HuH-7.5 (cell line): ENCODE measurements at regions not wholly inside any gene's neighbourhood (a gene's known extent, or its start where the extent isn't known, plus 50 kb on each side); places are given as distances from the start of the nearest gene placed in this dataset.

Experiments used
- DNase-seq: peaks from one replicate; pipeline ENCODE4 v3.0.0; 2011; ENCODE audit warnings: low spot score

DNA sequence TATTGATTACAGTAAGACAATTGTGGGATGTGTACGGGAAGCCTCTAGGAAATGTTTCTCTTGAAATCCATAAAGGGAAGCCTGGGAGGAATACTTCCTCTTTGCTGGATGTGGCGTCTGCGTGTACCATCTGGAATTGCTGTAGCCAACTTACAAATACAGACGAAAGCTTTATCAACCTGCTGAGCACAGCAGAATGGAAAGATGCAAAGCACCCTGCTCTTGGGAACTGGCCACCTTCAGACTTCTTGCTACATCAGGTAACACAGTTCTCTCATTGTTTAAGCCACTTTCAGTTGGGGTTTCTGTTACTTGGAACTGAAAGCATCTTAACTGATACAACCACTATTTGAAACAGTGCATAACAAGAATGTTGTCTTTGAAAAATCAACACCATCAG, 213.8 kb downstream of the HRH4 start:
- DNase-seq, result no peak

DNA sequence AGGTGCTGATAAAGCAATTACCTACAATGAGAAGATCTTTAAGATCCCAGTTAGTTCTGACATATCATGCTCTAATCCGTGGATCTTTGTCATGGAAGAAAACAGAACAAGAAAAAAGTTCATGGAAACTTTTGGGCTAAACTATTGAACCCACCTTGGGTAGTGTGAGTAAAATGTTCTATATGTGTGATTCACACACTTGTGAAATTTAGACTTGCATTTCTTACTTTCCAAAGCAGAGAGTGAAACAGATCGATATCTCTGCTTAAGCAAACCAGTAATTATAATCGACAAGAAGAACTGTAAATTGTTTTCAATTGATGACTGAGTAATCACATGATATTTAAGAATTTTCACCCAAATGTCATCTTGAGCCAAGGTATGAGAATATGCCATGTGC, 214.2 kb downstream of the HRH4 start:
- DNase-seq, result no peak

DNA sequence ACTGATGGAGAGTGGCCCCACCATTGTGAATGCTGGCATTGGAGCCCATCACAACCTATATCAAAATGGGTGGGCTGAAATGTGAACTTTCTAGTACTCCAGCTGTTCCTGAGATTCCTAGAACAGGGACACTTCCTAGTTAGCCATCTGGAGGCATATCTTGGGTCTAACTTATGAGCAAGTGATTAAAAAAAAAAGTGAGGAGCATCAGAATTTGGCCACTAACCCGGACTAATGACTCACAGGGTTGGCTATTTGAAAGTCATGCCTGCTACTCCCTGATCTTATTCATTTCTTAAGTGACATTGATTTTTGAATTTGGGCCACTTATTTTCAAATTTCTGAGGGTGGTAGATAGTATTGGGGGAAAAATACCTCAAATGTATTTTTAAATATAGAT, 216.6 kb downstream of the HRH4 start:
- DNase-seq, result no peak

DNA sequence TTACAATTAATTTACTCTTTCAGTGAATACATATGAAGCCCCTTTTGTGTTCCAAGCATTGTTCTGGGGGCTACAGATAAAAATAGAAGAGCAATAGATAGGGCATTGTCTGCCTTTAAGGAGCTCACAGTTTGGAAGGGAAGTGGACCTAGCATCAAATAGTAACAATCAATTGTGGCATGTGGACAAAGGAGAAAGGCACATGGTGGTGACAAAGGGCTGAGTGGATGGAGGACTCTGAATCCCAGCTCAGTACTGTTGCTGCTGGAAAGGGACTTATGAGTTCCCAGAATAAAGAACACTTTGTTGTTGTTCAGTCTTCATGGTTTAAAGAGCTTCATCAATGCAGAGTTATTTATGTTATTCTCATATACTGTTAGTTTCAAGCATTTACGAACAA, 217.7 kb downstream of the HRH4 start:
- DNase-seq, result no peak

DNA sequence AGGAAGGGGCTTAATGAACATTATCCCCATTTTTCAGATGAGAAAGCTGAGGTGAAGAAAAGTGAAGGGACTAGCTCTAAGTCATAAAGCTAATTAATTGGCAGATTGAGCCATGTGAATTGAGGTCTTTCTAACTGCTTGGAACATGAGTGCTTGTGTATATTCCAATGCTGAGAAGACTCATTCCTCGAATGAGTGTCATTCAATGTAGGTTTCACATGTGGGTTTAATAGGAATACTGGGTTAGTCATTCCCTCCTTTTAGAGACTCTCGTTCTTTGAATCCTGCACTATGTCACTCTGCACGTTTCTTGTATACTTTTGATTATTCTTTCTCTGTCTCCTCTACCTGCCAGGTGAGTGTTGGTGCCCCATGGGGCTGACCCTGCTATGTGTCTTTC, 218.2 kb downstream of the HRH4 start:
- DNase-seq, result no peak

DNA sequence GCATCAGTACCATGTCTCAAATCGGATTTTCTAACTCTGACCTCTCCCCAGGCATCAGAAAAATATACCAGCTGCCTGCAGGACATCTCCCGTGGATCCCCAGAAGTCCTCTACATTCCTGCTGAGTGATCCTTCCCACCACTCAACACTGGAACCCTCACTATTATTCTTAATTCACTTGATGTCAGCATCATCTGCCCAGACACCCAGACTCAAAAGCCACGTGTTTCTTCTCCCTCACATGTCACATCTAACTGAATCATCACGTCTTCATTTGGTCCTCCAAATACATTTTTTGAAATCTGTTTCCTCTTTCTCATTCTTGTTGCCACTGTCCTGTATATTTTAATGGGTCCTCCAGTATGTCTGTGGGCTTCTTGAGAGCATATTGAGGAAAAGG, 218.6 kb downstream of the HRH4 start:
- no peak for DNase-seq

DNA sequence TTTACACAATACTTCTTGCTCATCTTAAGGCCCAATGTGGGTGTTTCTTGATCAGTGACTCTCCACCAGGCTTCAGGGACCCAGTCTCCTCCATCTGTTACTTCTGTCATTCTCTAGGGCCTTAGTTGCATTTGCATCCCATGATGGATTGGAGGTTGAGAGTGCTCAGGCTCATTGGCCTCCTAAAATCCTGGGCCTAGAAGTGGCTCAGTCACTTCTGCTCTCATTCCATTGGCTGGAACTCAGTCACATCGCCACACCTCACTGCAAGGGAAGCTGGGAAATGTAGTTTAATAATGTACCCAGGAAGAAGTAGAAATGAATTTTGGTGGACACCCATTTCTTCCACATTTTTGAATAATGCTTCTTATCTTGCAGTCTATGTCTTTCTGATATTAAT, 223.5 kb downstream of the HRH4 start:
- DNase-seq, result no peak

DNA sequence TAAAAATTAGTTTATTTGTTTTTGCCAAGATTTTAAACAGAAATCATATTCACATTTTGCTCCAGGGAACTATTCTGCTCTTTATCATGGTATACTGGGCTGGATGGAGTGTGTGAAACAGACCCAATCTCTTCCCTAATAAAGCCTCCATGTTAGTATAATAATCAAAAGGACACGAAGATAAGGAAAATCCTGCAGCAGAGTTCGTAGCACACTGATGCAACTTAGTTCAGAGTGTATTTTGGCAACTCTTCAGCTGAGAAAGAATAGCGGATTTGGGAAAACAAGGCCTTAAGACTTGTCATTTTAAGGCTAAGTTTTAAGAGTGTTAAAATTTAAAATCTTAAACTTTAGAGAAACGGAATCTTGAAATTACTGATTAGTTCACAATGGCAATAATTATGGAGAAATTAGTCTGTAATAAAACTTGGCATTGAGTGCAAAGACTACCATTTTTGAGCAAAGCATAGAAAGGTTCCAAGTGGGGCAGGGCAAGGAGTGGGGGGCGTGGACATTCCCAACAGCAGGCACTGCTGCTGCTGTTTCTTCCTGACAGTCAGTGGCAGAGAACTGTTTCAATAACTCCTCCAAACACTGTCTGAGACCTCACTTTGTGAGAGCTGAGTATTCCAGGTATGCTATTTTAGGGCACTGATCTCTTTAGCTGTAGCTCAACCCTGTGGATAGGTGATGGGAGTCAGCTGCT, 225.0 kb downstream of the HRH4 start:
- DNase-seq, result no peak

DNA sequence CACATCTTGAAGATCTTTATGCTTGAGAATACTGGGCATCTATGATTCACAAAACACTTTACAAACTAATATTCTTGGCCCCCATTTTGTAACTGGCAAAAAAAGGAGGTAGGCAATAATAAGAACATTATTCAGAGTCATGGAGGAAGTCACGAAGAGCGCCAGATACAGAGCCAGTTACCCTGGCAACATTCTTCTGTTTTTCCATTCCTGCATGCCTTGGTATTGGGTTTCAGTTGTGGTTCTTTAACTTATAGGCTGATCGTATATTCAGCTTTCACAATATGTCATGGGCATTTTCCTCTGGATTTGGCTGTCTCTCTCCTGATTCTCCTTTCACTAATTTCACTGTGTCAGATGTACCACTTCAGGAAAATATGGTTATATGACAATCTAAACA, 234.7 kb downstream of the HRH4 start:
- DNase-seq, result no peak

DNA sequence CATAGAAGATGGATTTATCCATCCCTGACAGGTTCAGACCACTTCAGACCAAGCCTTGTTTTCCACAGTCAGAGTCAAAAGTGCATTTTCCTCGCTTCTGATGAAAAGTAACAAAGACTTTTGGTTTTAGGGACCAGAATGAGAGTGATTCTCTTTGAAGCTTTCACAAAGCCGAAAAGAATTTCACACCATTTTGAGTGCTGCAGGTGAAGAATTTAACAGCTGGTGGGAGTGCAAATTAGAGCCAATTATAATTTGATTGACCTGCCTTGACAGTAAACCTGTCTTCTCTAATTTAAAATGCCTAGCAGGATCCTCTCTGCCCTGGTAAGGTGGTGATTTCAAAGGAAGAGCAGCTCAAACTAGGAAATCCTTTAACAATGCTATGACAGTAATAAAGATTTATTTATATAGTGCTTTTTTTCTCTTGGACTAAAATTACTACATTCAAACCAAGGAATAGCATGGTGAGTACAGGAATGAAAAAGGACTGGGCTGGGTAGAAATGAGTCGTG, 241.6 kb downstream of the HRH4 start:
- no peak for DNase-seq

DNA sequence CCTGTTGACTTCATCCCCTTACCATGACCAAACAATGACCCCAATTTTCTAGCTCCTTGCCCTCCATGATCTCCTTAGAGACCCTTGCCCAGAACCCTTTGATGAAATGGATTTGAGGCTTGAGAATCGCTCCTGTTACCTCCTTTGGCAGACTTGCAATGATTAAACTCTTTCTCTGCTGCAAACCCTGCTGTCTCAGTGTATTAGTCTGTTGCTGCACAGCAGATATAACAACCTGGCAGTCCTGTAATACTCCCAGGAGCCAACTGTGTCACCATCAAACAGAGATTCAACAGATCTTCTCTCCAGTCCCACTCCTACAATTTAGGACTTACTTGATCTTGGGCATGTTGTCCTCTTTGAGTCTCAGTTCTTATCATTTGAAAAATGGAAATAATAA, 242.9 kb downstream of the HRH4 start:
- DNase-seq, result no peak

DNA sequence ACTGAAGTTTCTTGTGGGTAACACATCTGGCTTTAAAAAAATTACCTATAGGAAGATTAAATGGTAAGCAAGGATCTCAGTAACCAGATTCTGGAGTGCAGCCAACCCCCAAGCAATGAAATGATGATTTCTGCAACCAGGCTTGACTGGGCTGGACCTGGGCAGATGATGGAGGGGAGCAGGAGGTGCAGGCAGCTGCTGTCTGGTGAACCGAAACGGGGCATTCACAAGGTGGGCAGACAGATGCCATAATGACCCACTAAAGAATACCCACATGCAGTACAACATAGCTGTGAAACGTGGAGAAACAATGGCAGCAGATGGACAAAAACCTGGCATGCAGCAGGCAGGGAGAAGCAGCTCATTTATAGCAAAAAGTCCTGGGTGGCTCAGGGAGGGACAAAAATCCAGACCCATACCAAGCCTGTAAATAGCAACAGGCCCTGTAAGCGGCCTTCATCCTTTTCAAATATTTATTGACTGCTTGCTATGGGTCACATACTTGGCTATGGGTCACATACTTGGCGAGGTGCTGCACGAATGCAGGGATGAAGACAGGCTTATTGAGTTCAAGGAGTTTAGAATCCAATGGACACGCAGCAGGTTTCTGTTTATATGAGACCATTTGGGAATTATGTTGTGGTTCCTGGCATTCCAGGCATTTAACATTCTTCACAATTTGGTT, 244.7 kb downstream of the HRH4 start:
- no peak for DNase-seq

DNA sequence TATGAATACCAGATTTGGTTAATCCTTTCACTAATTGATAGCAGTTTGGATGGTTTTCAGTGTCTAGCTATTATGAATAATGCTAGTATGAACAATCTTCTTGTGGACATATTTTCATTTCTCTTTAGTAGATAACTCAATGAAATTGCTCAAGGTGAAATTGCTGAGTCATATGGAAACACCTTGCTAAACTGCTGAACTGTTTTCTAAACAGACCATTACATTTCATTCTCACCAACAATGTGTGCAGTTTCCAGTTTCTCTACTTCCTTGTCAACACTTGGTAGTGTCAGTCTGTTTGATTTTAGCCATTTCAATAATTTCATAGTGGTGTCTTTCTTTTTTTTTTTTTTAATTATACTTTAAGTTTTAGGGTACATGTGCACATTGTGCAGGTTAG, 250.0 kb downstream of the HRH4 start:
- DNase-seq, result no peak

DNA sequence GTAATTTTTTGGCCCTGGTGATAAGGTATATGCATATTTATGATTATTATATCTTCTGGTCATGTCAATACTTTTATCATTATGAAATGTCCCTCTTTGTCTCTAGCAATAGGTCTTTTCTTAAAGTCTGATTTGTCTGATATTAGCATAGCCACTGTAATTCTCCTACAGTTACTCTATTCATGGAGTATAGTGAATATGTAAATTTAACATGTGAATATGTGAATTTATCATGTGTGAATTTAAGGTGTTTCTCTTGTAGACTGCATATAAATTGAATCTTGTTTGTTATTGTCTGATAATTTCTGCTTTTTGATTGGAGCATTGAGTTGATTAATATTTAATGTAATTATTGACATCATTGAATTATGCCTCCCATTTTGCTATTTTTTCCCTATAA, 259.4 kb downstream of the HRH4 start:
- no peak for DNase-seq

DNA sequence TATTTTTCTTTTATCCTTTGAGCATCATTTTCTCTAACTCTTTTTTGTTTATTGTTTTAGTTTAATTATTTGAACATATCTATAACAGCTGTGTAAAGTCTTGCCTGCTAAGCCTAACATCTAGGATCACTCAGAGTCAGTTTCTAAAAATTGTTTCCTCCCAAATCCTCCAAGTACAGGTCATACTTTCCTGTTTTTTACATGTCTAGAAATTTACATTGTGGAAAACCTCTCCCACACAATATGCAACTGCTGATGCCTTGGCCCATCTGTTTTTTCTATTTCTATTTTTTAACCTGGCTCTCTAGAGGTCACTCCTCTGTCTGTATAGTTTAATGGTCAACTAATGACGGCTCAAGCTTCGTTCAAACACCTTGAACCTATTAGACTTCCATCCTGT, 261.0 kb downstream of the HRH4 start:
- DNase-seq, result no peak

DNA sequence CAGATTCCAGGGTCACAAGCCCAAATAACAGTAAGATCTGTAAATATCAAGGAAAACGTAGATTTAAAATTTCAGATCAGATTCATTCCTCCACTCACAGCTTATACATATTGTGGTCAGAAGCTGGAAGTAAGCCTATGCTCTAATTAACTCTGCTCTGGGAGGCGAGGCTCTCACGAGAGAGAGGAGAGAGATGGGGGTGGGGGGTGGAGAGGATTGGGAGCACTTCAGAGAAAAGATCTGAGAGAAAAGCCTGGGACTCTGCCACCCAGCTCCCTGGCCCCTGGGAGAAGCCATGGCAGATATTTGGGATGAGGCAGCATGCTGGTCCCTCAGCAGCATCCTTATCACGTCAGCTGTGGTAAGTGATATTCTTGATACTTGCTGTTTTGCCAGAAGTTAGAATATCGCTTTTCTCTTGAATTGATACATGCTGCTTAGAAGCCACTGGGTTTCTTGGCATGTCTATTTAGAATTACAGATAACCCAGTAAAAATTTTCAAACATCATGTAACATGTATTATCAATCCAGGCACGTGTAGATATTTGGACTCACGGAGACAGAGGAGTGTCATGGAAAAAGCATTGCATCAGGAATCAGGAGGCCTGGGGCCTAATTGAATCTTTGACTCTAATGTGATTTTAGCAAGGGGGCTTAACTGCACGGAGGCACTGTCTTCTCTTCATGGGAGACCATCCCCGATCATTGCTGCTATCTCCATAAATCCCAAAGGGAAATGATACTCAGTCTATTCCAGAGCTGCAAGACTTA, 265.4 kb downstream of the HRH4 start:
- no peak for DNase-seq

DNA sequence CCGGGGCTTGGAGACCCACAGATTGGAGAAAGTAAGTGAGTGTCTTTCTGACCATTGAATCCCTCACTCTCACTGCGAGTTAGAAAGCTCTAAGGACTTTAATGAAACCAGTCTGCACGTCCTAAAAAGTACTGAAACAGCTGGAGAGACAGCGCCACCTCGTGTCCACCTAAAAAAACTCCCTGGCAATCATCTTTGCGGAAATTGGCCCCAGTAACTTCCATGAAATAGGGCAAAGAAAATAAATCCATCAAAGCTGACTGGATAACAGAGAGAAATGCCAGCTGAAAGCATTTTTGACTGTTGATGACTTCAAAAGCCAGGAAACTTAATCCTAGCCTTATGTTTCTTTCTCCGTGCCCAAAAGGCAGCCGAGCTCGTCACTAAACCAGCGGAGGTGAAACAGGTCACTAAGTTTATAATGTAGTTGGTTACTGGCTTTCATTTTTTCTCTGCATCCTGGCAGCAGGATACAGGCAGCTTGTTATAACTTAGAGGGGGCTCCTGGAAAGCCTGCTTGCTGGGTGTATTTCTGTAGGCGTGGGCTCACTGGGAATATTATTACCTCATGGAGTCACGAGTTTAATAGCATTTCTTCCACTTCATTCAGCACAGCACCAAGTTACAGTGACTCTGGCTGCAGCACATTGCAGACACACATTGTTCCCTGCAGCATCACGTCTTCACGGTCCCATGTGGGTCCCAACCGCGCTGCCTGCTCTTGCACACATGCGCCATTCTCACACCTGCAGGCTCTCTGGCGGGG, 266.5 kb downstream of the HRH4 start:
- no peak for DNase-seq

DNA sequence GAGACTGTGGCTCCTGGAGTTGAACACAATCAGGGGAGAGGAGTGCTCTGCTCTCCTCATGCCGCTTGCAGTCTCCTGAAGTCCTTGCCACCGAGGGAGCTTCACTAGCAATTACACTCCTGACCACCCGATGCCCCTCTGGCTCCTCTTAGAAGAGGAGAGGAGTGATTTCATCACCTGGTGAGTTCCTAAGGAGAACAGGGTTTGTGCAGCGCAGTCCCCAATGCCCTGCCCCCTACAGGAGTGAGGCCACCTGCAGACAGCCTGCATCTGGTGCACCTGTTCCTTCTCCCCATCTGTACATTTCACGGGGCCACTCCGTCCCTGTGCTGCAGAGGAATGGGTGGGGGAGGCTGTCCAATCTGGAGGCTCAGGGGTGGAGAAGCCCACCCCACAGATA, 267.2 kb downstream of the HRH4 start:
- no peak for DNase-seq

DNA sequence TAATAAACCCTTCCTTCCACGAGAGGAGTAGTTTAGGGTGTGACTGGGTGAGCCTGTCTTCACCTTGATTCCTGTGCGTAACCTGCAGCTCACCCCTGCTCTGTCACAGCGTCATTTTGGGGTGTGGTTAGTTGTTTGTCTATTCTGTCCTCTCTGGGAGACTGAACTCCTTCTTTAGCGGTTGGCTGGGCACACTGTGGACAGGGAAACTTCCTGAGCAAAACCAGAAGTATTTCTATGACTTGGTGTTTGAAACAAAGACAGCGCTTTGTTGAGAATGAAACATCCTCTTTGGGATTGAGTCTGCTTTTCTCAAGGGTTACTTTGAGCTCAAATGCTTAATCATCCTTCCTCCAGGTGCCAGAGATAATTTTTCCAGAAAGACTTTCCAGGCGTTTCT, 270.7 kb downstream of the HRH4 start:
- DNase-seq, result no peak

DNA sequence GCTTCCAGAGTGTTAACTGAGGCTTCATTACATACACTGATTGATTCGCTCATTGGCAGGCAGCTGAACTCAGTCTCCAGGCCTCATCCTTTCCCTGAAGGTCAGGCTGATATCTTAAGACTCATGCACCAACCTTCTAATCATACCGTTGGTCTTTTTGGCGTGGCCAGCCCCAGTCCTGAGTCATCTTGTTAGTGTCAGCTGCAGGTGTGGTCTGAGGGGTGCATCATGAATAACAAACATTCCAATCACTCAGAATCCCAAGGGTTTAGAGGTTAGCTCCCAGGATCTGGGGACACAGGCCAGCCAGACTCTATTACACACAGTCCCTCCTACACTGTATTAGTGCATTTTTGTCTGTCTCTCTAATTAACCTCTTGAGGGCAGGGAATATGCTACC, 271.5 kb downstream of the HRH4 start:
- DNase-seq, result no peak

DNA sequence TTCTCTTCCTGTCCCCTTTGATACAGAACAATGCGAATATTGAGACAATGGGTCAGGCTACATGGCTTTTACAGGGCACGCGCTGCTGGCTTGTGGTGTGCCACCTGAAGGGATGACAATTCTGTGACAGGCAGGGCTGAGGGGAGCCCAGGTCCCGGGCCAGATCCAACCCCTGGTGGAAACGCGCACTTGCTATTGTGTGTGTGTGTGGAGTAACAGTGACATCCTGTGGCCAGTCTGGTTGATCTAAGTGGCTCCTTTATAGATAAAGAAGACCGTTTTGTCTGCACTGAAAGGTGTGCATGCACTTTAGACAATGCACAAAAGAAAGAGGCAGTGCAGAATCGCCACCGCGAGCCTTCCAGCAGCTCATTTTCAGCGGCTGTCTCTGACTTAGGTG, 273.6 kb downstream of the HRH4 start:
- no peak for DNase-seq

DNA sequence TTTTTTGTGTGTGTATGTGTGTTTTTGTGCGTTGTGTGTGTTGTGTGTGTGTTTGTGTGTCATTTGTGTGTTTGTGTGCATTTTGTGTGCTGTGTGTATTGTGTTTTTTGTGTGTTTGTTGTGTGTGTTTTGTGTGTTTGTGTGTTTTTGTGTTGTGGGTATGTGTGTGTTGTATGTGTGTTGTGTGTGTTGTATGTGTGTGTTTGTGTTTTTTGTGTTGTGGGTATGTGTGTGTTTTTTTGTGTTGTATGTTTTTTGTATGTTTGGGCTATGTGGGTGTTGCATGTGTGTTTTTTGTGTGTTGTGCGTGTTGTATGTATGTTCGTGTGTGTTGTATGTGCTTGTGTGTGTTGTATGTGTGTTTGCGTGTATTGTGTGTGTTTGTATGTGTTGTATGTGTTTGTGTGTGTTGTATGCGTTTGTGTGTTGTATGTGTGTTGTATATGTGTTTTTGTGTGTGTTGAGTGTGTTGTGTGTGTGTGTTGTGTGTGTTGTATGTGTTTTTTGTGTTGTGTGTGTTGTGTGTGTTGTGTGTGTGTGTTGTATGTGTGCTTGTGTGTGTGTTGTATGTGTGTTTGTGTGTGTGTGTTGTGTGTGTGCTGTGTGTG, 275.3 kb downstream of the HRH4 start:
- no peak for DNase-seq
